ENCODE measurements at regions not wholly inside any gene's neighbourhood (a gene's known extent, or its start where the extent isn't known, plus 50 kb on each side); places are given as distances from the start of the nearest gene placed in this dataset.

GRCh38 chrX:127025013-127025412 lies 205.5 kb downstream of the PRR32 start:
- Histone ChIP-seq H3K27ac (no peak overlapping the region), H3K79me2 (ENCODE audit: low read depth) (no peaks in the 10 kb centered on the region), H4K20me1 (ENCODE audit: insufficient read depth) (no peaks in the 10 kb centered on the region), H3K4me1 (replicated peaks; ENCODE audit: insufficient read depth) (no peaks in the 10 kb centered on the region), H3K9me2 (ENCODE audit: insufficient read depth) (peaks cover 6% of the 10 kb centered on the region; the same call in 1 of the 2 replicates), H3K4me3 (no peak overlapping the region), H3K4me2 (no peak overlapping the region), H3F3A (ENCODE audit: insufficient read depth, low read depth) (no peaks in the 10 kb centered on the region), H3K36me3 (ENCODE audit: low read depth) (no peaks in the 10 kb centered on the region), H3K9me3 (ENCODE audit: insufficient read depth, low read depth) (no peaks in the 10 kb centered on the region), H3K27me3 (ENCODE audit: insufficient read depth, low read depth) (no peaks in the 10 kb centered on the region), H2AFZ (no peak overlapping the region)
- ChIA-PET POLR2A (ENCODE audit: unreplicated experiment) (no interaction called here), CTCF (no interaction called here)
- BruUV-seq (replicated peaks), result no TSS peak
- TF ChIP-seq CTCF (conservative IDR thresholded peaks at IDR 0.05), result no peak
- no peak for TF ChIP-seq EZH2 (IDR thresholded peaks at IDR 0.05; ENCODE audit: low read depth)
- no peak for DNase-seq
- intact Hi-C loops (cut with micrococcal nuclease; ENCODE audit: unreplicated experiment), result no loop called here

- ChIA-PET POLR2A (ENCODE audit: unreplicated experiment) (no interaction called here), CTCF (no interaction called here)
- Histone ChIP-seq H3K4me2 (no peak overlapping the region), H3K9me2 (ENCODE audit: insufficient read depth) (peaks cover 6% of the 10 kb centered on the region; the same call in 1 of the 2 replicates), H4K20me1 (ENCODE audit: insufficient read depth) (no peaks in the 10 kb centered on the region), H2AFZ (no peak overlapping the region), H3K27ac (no peak overlapping the region), H3K36me3 (ENCODE audit: low read depth) (no peaks in the 10 kb centered on the region), H3K4me3 (no peak overlapping the region), H3K4me1 (replicated peaks; ENCODE audit: insufficient read depth) (no peaks in the 10 kb centered on the region), H3K79me2 (ENCODE audit: low read depth) (no peaks in the 10 kb centered on the region), H3F3A (ENCODE audit: insufficient read depth, low read depth) (no peaks in the 10 kb centered on the region), H3K9me3 (ENCODE audit: insufficient read depth, low read depth) (no peaks in the 10 kb centered on the region), H3K27me3 (ENCODE audit: insufficient read depth, low read depth) (no peaks in the 10 kb centered on the region)
- no peak for DNase-seq
- no peak for TF ChIP-seq EZH2 (IDR thresholded peaks at IDR 0.05; ENCODE audit: low read depth)
- TF ChIP-seq CTCF (conservative IDR thresholded peaks at IDR 0.05), result no peak
- intact Hi-C loops (cut with micrococcal nuclease; ENCODE audit: unreplicated experiment), result no loop called here
- BruUV-seq (replicated peaks), result no TSS peak
Measured at GRCh38 chrX:127030016-127030748, 210.7 kb downstream of the PRR32 start.

- no peak for DNase-seq
- CTCF ChIA-PET, result no interaction called here
- POLR2A ChIA-PET (ENCODE audit: unreplicated experiment), result no interaction called here
- Histone ChIP-seq H3K9me2 (ENCODE audit: insufficient read depth) (no peaks in the 10 kb centered on the region), H3K9me3 (ENCODE audit: insufficient read depth, low read depth) (0 out of 2 replicates have a peak, but pooled peaks cover 3% of the 10 kb centered on the region), H3K27ac (no peak overlapping the region), H3K4me3 (no peak overlapping the region), H3K27me3 (ENCODE audit: insufficient read depth, low read depth) (no peaks in the 10 kb centered on the region), H3K36me3 (ENCODE audit: low read depth) (no peaks in the 10 kb centered on the region), H3K4me1 (replicated peaks; ENCODE audit: insufficient read depth) (no peaks in the 10 kb centered on the region), H3F3A (ENCODE audit: insufficient read depth, low read depth) (no peaks in the 10 kb centered on the region), H3K79me2 (ENCODE audit: low read depth) (no peaks in the 10 kb centered on the region), H2AFZ (no peak overlapping the region), H4K20me1 (ENCODE audit: insufficient read depth) (no peaks in the 10 kb centered on the region), H3K4me2 (no peak overlapping the region)
- intact Hi-C loops (cut with micrococcal nuclease; ENCODE audit: unreplicated experiment), result no loop called here
- no TSS peak for BruUV-seq (replicated peaks)
- TF ChIP-seq CTCF (conservative IDR thresholded peaks at IDR 0.05) (no peak), EZH2 (IDR thresholded peaks at IDR 0.05; ENCODE audit: low read depth) (no peak)
Measured at GRCh38 chrX:127037159-127037558, 217.6 kb downstream of the PRR32 start.
